HCT116 (cell line): ENCODE measurements at regions not wholly inside any gene's neighbourhood (a gene's known extent, or its start where the extent isn't known, plus 50 kb on each side); places are given as distances from the start of the nearest gene placed in this dataset.

ENCODE experiments used
- ATAC-seq: fragments of 200-7000 bp; cut with Tn5 transposase; 2 replicates; pipeline ENCODE4 v1.9.1; 2020; ENCODE audit warnings: mild to moderate bottlenecking, moderate library complexity
- BruUV-seq: library from RNA; stranded (reverse); fragments of 400-500 nt; replicated peaks from 2 replicates; lab custom pipeline; 2021; lab: Mats Ljungman, UMichigan
- CTCF ChIA-PET: fragments of 300-600 bp; sonication (Branson Sonifier 250); formaldehyde crosslinking; loops from one replicate; lab custom pipeline; 2021; ENCODE audit warnings: antibody characterized with exemption; lab: Charles Lee
- POLR2A ChIA-PET: fragments of 300-600, 350-600 bp; sonication (Branson Sonifier 250); formaldehyde crosslinking; loops from one replicate; lab custom pipeline; 2021; ENCODE audit warnings: antibody characterized with exemption; lab: Charles Lee
- RAD21 ChIA-PET, 2 experiments: fragments of 300-600 bp; sonication (Branson Sonifier 250); formaldehyde crosslinking; loops; one replicate each; lab custom pipeline; 2023; ENCODE audit warnings: low total read pairs in 2 of 2; ENCODE audit not compliant: uncharacterized antibody in 2 of 2, unreplicated experiment in 2 of 2, low non-redundant PET in 1 of 2; lab: Charles Lee
- DNase-seq: peaks from one replicate; pipeline ENCODE4 v3.0.0-alpha.2; 2010; ENCODE audit warnings: low read depth, low spot score
- H2AFZ ChIP-seq: fragments of 200-600 bp; shearing (Covaris generic), sonication (generic); 2 replicates; pipeline ENCODE4 v1.6.1; 2017; ENCODE audit warnings: low read depth, mixed run types, mixed read lengths, antibody characterized with exemption, low read length; ENCODE audit not compliant: poor library complexity, severe bottlenecking
- H3K27ac ChIP-seq: 2 replicates; pipeline ENCODE4 v1.5.1; 2012; ENCODE audit warnings: low read depth, low read length
- H3K27me3 ChIP-seq: fragments of 200-600 bp; sonication (generic); 2 replicates; pipeline ENCODE4 v1.6.1; 2016; ENCODE audit warnings: mixed run types, low read length, mixed read lengths; ENCODE audit not compliant: insufficient read depth
- H3K36me3 ChIP-seq, 2 experiments: fragments of 200-500 bp in 1 of 2; fragments of 200-600 bp in 1 of 2; sonication (Bioruptor generic) in 1 of 2; sonication (generic) in 1 of 2; 2 replicates each; pipeline versions ENCODE4 v1.5.1 to v1.6.1; 2014 to 2016; ENCODE audit warnings: low read length in 2 of 2, inconsistent platforms in 1 of 2, mixed read lengths in 1 of 2, mixed run types in 1 of 2; ENCODE audit not compliant: insufficient read depth in 2 of 2, control insufficient read depth in 1 of 2
- H3K4me1 ChIP-seq, 2 experiments: fragments of 200-600 bp in 1 of 2; sonication (generic) in 1 of 2; 2 replicates each; pipeline versions ENCODE4 v1.5.1 to v1.6.1; 2012 to 2017; ENCODE audit warnings: low read length in 2 of 2, inconsistent platforms in 1 of 2, mild to moderate bottlenecking in 1 of 2, mixed read lengths in 1 of 2, mixed run types in 1 of 2, moderate library complexity in 1 of 2; ENCODE audit not compliant: insufficient read depth in 2 of 2, control insufficient read depth in 1 of 2
- H3K4me2 ChIP-seq: fragments of 200-600 bp; sonication (generic); 2 replicates; pipeline ENCODE4 v1.6.1; 2017; ENCODE audit warnings: mixed run types, low read length, mixed read lengths
- H3K4me3 ChIP-seq, 2 experiments: fragments of 200-600 bp in 1 of 2; sonication (generic) in 1 of 2; replicated peaks in 1 of 2; 2 replicates each; pipeline ENCODE4 v1.5.1; 2011 to 2016; ENCODE audit warnings: low read length in 2 of 2, control low read depth in 1 of 2, low read depth in 1 of 2, mild to moderate bottlenecking in 1 of 2, mixed read lengths in 1 of 2, mixed run types in 1 of 2
- H3K79me2 ChIP-seq: fragments of 200-600 bp; sonication (generic); 2 replicates; pipeline ENCODE4 v1.6.1; 2017; ENCODE audit warnings: mild to moderate bottlenecking, mixed run types, low read length, moderate library complexity, mixed read lengths; ENCODE audit not compliant: insufficient read depth
- H3K9ac ChIP-seq: fragments of 200-600 bp; sonication (generic); 2 replicates; pipeline ENCODE4 v1.6.1; 2016; ENCODE audit warnings: low read length, mixed read lengths
- H3K9me2 ChIP-seq: fragments of 200-600 bp; sonication (generic), shearing (Covaris generic); 2 replicates; pipeline ENCODE4 v1.6.1; 2017; ENCODE audit warnings: mixed run types, mild to moderate bottlenecking, moderate library complexity; ENCODE audit not compliant: insufficient read depth
- H3K9me3 ChIP-seq, 2 experiments: fragments of 200-500 bp in 1 of 2; fragments of 200-600 bp in 1 of 2; sonication (Bioruptor generic) in 1 of 2; sonication (generic) in 1 of 2; 2 replicates each; pipeline ENCODE4 v1.6.1; 2014 to 2017; ENCODE audit warnings: low read length in 2 of 2, mixed read lengths in 2 of 2, inconsistent platforms in 1 of 2, low read depth in 1 of 2, mild to moderate bottlenecking in 1 of 2, mixed run types in 1 of 2, moderate library complexity in 1 of 2; ENCODE audit not compliant: control insufficient read depth in 1 of 2, insufficient read depth in 1 of 2
- H4K20me1 ChIP-seq: fragments of 200-600 bp; sonication (generic), shearing (Covaris generic); 2 replicates; pipeline ENCODE4 v1.6.1; 2017; ENCODE audit warnings: mixed run types, mild to moderate bottlenecking, moderate library complexity; ENCODE audit not compliant: insufficient read depth
- CEBPB ChIP-seq: IDR thresholded peaks from 2 replicates; pipeline ENCODE4 v1.6.1; 2012; ENCODE audit warnings: low read depth
- EZH2phosphoT487 ChIP-seq: fragments of 200-600 bp; IDR thresholded peaks from 2 replicates; pipeline ENCODE4 v1.6.1; 2018; ENCODE audit warnings: antibody characterized with exemption, borderline replicate concordance
- POLR2AphosphoS5 ChIP-seq: IDR thresholded peaks from 2 replicates; pipeline ENCODE4 v1.6.1; 2011; ENCODE audit warnings: mild to moderate bottlenecking, low read depth, low read length, moderate library complexity
- REST ChIP-seq: IDR thresholded peaks from 2 replicates; pipeline ENCODE4 v1.6.1; 2012; ENCODE audit warnings: low read depth
- SRF ChIP-seq: IDR thresholded peaks from 2 replicates; pipeline ENCODE4 v1.6.1; 2012; ENCODE audit warnings: low read depth
- intact Hi-C: fragments of 100-400 bp; cut with micrococcal nuclease; formaldehyde crosslinking; loops from 2 replicates; pipeline ENCODE4 v1.10.0; 2022
- TF ChIP-seq, protein P1 (sequence below): IDR thresholded peaks from 2 replicates; pipeline ENCODE4 v1.6.1; 2011; ENCODE audit warnings: mild to moderate bottlenecking, low read length, moderate library complexity; ENCODE audit not compliant: insufficient replicate concordance; ENCODE audit errors: extremely low read depth

DNA sequence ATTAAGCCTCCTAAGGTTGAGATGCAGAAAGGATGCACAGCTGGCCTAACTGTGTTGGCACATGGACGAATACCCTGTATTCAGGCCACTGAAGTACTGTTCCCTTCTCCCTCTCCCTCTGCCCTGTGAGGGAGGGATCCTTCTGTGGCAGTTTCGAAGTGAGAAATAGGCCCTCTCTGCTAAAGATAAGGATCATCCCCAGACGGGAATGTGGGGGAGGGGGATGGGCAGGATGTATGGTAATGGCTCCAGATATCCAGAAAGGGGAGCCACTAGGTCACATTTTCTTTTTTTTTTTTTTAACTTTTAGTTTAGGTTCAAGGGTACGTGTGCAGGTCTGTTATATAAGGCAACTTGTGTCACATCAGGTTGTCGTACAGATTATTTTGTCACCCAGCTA, 463.1 kb downstream of the TBL1XR1 start:
- POLR2A ChIA-PET, result no interaction called here
- DNase-seq, result no peak
- no TSS peak for BruUV-seq
- Histone ChIP-seq H3K9me3 (no peaks in the 10 kb centered on the region), H3K9ac (no peak overlapping the region), H3K36me3 (no peaks in the 10 kb centered on the region), H4K20me1 (no peaks in the 10 kb centered on the region), H2AFZ (no peak overlapping the region), H3K4me3 (no peak overlapping the region), H3K79me2 (no peaks in the 10 kb centered on the region), H3K4me2 (no peak overlapping the region), H3K27me3 (no peaks in the 10 kb centered on the region), H3K4me1 (no peaks in the 10 kb centered on the region)
- RAD21 ChIA-PET, result no interaction called here
- CTCF ChIA-PET, result no interaction called here
- TF ChIP-seq POLR2AphosphoS5, result no peak
- TF ChIP-seq SRF, result no peak
- TF ChIP-seq EZH2phosphoT487, result no peak
- TF ChIP-seq, protein P1, sequence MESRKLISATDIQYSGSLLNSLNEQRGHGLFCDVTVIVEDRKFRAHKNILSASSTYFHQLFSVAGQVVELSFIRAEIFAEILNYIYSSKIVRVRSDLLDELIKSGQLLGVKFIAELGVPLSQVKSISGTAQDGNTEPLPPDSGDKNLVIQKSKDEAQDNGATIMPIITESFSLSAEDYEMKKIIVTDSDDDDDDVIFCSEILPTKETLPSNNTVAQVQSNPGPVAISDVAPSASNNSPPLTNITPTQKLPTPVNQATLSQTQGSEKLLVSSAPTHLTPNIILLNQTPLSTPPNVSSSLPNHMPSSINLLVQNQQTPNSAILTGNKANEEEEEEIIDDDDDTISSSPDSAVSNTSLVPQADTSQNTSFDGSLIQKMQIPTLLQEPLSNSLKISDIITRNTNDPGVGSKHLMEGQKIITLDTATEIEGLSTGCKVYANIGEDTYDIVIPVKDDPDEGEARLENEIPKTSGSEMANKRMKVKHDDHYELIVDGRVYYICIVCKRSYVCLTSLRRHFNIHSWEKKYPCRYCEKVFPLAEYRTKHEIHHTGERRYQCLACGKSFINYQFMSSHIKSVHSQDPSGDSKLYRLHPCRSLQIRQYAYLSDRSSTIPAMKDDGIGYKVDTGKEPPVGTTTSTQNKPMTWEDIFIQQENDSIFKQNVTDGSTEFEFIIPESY, result no peak
- TF ChIP-seq, all 23 proteins: peak for 0
- Histone ChIP-seq H3K9me2 (no peaks in the 10 kb centered on the region), H3K27ac (no peak overlapping the region)
- no peak for ATAC-seq
- intact Hi-C loops, result no loop called here

DNA sequence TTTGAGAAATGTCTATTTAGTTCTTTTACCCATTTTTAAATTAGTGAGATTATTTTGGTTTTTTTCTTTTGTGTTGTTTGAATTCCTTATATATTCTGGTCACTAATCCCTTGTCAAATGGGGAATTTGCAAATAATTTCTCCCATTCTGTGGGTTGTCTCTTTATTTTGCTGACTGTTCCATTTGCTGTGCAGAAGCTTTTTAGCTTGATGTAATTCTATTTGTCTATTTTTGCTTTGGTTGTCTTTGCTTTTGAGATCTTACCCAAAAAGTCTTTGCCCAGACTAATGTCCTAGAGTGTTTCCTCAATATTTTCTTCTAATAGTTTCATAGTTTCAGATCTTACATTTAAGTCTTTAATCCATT, 472.9 kb downstream of the TBL1XR1 start:
- Histone ChIP-seq H3K9me3 (no peaks in the 10 kb centered on the region), H3K36me3 (no peaks in the 10 kb centered on the region), H3K4me2 (no peak overlapping the region), H3K4me3 (no peak overlapping the region), H3K27ac (no peak overlapping the region), H3K9ac (no peak overlapping the region), H3K79me2 (no peaks in the 10 kb centered on the region), H3K27me3 (no peaks in the 10 kb centered on the region), H2AFZ (no peak overlapping the region), H3K4me1 (no peaks in the 10 kb centered on the region), H4K20me1 (no peaks in the 10 kb centered on the region), H3K9me2 (no peaks in the 10 kb centered on the region)
- ChIA-PET CTCF (no interaction called here), RAD21 (no interaction called here), POLR2A (no interaction called here)
- intact Hi-C loops, result no loop called here
- BruUV-seq, result no TSS peak
- TF ChIP-seq CEBPB (no peak), REST (no peak)
- ATAC-seq (no peak), DNase-seq (no peak)
